HCT116 (cell line): ENCODE measurements at regions not wholly inside any gene's neighbourhood (a gene's known extent, or its start where the extent isn't known, plus 50 kb on each side); places are given as distances from the start of the nearest gene placed in this dataset.

ENCODE experiments used
- ATAC-seq: fragments of 200-7000 bp; cut with Tn5 transposase; 2 replicates; pipeline ENCODE4 v1.9.1; 2020; ENCODE audit warnings: mild to moderate bottlenecking, moderate library complexity
- BruUV-seq: library from RNA; stranded (reverse); fragments of 400-500 nt; replicated peaks from 2 replicates; lab custom pipeline; 2021; lab: Mats Ljungman, UMichigan
- CTCF ChIA-PET: fragments of 300-600 bp; sonication (Branson Sonifier 250); formaldehyde crosslinking; loops from one replicate; lab custom pipeline; 2021; ENCODE audit warnings: antibody characterized with exemption; lab: Charles Lee
- POLR2A ChIA-PET: fragments of 300-600, 350-600 bp; sonication (Branson Sonifier 250); formaldehyde crosslinking; loops from one replicate; lab custom pipeline; 2021; ENCODE audit warnings: antibody characterized with exemption; lab: Charles Lee
- RAD21 ChIA-PET, 2 experiments: fragments of 300-600 bp; sonication (Branson Sonifier 250); formaldehyde crosslinking; loops; one replicate each; lab custom pipeline; 2023; ENCODE audit warnings: low total read pairs in 2 of 2; ENCODE audit not compliant: uncharacterized antibody in 2 of 2, unreplicated experiment in 2 of 2, low non-redundant PET in 1 of 2; lab: Charles Lee
- DNase-seq: peaks from one replicate; pipeline ENCODE4 v3.0.0-alpha.2; 2010; ENCODE audit warnings: low read depth, low spot score
- H2AFZ ChIP-seq: fragments of 200-600 bp; shearing (Covaris generic), sonication (generic); 2 replicates; pipeline ENCODE4 v1.6.1; 2017; ENCODE audit warnings: low read depth, mixed run types, mixed read lengths, antibody characterized with exemption, low read length; ENCODE audit not compliant: poor library complexity, severe bottlenecking
- H3K27ac ChIP-seq: 2 replicates; pipeline ENCODE4 v1.5.1; 2012; ENCODE audit warnings: low read depth, low read length
- H3K27me3 ChIP-seq: fragments of 200-600 bp; sonication (generic); 2 replicates; pipeline ENCODE4 v1.6.1; 2016; ENCODE audit warnings: mixed run types, low read length, mixed read lengths; ENCODE audit not compliant: insufficient read depth
- H3K36me3 ChIP-seq, 2 experiments: fragments of 200-500 bp in 1 of 2; fragments of 200-600 bp in 1 of 2; sonication (Bioruptor generic) in 1 of 2; sonication (generic) in 1 of 2; 2 replicates each; pipeline versions ENCODE4 v1.5.1 to v1.6.1; 2014 to 2016; ENCODE audit warnings: low read length in 2 of 2, inconsistent platforms in 1 of 2, mixed read lengths in 1 of 2, mixed run types in 1 of 2; ENCODE audit not compliant: insufficient read depth in 2 of 2, control insufficient read depth in 1 of 2
- H3K4me1 ChIP-seq, 2 experiments: fragments of 200-600 bp in 1 of 2; sonication (generic) in 1 of 2; 2 replicates each; pipeline versions ENCODE4 v1.5.1 to v1.6.1; 2012 to 2017; ENCODE audit warnings: low read length in 2 of 2, inconsistent platforms in 1 of 2, mild to moderate bottlenecking in 1 of 2, mixed read lengths in 1 of 2, mixed run types in 1 of 2, moderate library complexity in 1 of 2; ENCODE audit not compliant: insufficient read depth in 2 of 2, control insufficient read depth in 1 of 2
- H3K4me2 ChIP-seq: fragments of 200-600 bp; sonication (generic); 2 replicates; pipeline ENCODE4 v1.6.1; 2017; ENCODE audit warnings: mixed run types, low read length, mixed read lengths
- H3K4me3 ChIP-seq, 2 experiments: fragments of 200-600 bp in 1 of 2; sonication (generic) in 1 of 2; replicated peaks in 1 of 2; 2 replicates each; pipeline ENCODE4 v1.5.1; 2011 to 2016; ENCODE audit warnings: low read length in 2 of 2, control low read depth in 1 of 2, low read depth in 1 of 2, mild to moderate bottlenecking in 1 of 2, mixed read lengths in 1 of 2, mixed run types in 1 of 2
- H3K79me2 ChIP-seq: fragments of 200-600 bp; sonication (generic); 2 replicates; pipeline ENCODE4 v1.6.1; 2017; ENCODE audit warnings: mild to moderate bottlenecking, mixed run types, low read length, moderate library complexity, mixed read lengths; ENCODE audit not compliant: insufficient read depth
- H3K9ac ChIP-seq: fragments of 200-600 bp; sonication (generic); 2 replicates; pipeline ENCODE4 v1.6.1; 2016; ENCODE audit warnings: low read length, mixed read lengths
- H3K9me2 ChIP-seq: fragments of 200-600 bp; sonication (generic), shearing (Covaris generic); 2 replicates; pipeline ENCODE4 v1.6.1; 2017; ENCODE audit warnings: mixed run types, mild to moderate bottlenecking, moderate library complexity; ENCODE audit not compliant: insufficient read depth
- H3K9me3 ChIP-seq, 2 experiments: fragments of 200-500 bp in 1 of 2; fragments of 200-600 bp in 1 of 2; sonication (Bioruptor generic) in 1 of 2; sonication (generic) in 1 of 2; 2 replicates each; pipeline ENCODE4 v1.6.1; 2014 to 2017; ENCODE audit warnings: low read length in 2 of 2, mixed read lengths in 2 of 2, inconsistent platforms in 1 of 2, low read depth in 1 of 2, mild to moderate bottlenecking in 1 of 2, mixed run types in 1 of 2, moderate library complexity in 1 of 2; ENCODE audit not compliant: control insufficient read depth in 1 of 2, insufficient read depth in 1 of 2
- H4K20me1 ChIP-seq: fragments of 200-600 bp; sonication (generic), shearing (Covaris generic); 2 replicates; pipeline ENCODE4 v1.6.1; 2017; ENCODE audit warnings: mixed run types, mild to moderate bottlenecking, moderate library complexity; ENCODE audit not compliant: insufficient read depth
- CBX3 ChIP-seq: IDR thresholded peaks from 2 replicates; pipeline ENCODE4 v1.6.1; 2012; ENCODE audit warnings: low read depth
- CEBPB ChIP-seq: IDR thresholded peaks from 2 replicates; pipeline ENCODE4 v1.6.1; 2012; ENCODE audit warnings: low read depth
- EZH2phosphoT487 ChIP-seq: fragments of 200-600 bp; IDR thresholded peaks from 2 replicates; pipeline ENCODE4 v1.6.1; 2018; ENCODE audit warnings: antibody characterized with exemption, borderline replicate concordance
- JUND ChIP-seq: IDR thresholded peaks from 2 replicates; pipeline ENCODE4 v1.6.1; 2012
- POLR2AphosphoS5 ChIP-seq: IDR thresholded peaks from 2 replicates; pipeline ENCODE4 v1.6.1; 2011; ENCODE audit warnings: mild to moderate bottlenecking, low read depth, low read length, moderate library complexity
- intact Hi-C: fragments of 100-400 bp; cut with micrococcal nuclease; formaldehyde crosslinking; loops from 2 replicates; pipeline ENCODE4 v1.10.0; 2022
- TF ChIP-seq, protein P1 (sequence below): IDR thresholded peaks from 2 replicates; pipeline ENCODE4 v1.6.1; 2012

DNA sequence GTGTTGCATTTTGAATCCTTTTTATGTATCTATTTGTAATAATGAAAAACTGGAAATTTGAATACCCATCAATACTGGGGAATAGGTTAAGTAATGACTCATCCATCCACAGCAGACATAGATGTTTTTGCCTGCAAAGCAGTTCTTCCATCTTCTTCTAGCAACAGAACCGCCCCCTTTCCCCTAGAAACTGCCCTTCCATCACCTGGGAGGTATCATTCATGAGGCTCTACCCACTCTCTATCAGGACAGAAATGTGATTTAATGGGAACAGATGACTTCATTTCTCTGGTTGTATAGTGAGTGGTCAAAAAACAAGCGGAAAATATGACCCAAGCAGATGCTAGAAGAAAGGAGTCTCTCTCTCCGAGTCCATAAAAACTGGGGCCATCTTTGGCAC is 532.8 kb downstream of the UQCRFS1 start:
- Histone ChIP-seq H3K4me3 (no peak overlapping the region), H3K36me3 (no peaks in the 10 kb centered on the region), H3K9me2 (no peaks in the 10 kb centered on the region), H3K4me1 (no peaks in the 10 kb centered on the region), H3K27me3 (no peaks in the 10 kb centered on the region), H3K79me2 (no peaks in the 10 kb centered on the region), H3K4me2 (no peak overlapping the region), H3K27ac (no peak overlapping the region), H4K20me1 (no peaks in the 10 kb centered on the region), H2AFZ (no peak overlapping the region), H3K9ac (no peak overlapping the region), H3K9me3 (peaks cover 0 to 12% of the 10 kb centered on the region in 2 experiments; a peak in 2 of 4 replicates)
- ChIA-PET POLR2A (no interaction called here), CTCF (no interaction called here), RAD21 (no interaction called here)
- TF ChIP-seq, protein P1, sequence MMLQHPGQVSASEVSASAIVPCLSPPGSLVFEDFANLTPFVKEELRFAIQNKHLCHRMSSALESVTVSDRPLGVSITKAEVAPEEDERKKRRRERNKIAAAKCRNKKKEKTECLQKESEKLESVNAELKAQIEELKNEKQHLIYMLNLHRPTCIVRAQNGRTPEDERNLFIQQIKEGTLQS: no peak
- TF ChIP-seq CBX3 (no peak), CEBPB (no peak)
- intact Hi-C loops: no loop called here
- no TSS peak for BruUV-seq
- ATAC-seq: no peak
- DNase-seq: no peak

DNA sequence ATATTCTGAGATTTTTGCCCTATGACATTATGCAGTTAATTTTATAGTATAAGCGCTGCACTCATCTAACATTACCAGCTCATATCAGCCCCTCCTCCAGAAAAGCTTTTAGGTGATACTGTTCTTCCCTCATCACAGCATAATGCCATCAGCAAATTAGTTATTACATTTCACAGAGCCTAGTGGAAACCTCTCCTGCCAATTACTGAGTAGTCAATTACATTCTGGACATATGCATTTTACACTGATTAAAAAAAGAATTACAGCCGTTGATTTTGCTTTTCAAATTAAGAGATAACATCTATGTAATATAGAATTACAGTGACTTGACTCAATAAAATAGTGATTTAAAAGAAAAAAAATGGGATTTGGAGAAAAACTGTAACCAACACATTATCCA is 542.1 kb downstream of the UQCRFS1 start:
- Histone ChIP-seq H3K4me2 (no peak overlapping the region), H3K36me3 (no peaks in the 10 kb centered on the region), H3K9me2 (no peaks in the 10 kb centered on the region), H3K9me3 (peaks cover 19 to 29% of the 10 kb centered on the region in 2 experiments; a peak in 2 of 4 replicates), H3K4me1 (no peaks in the 10 kb centered on the region), H3K4me3 (no peak overlapping the region), H4K20me1 (no peaks in the 10 kb centered on the region), H3K27me3 (no peaks in the 10 kb centered on the region), H3K27ac (no peak overlapping the region), H3K79me2 (no peaks in the 10 kb centered on the region), H3K9ac (no peak overlapping the region), H2AFZ (no peak overlapping the region)
- no peak for DNase-seq
- TF ChIP-seq POLR2AphosphoS5 (no peak), JUND (no peak), EZH2phosphoT487 (no peak)
- ChIA-PET POLR2A (no interaction called here), CTCF (no interaction called here), RAD21 (no interaction called here)
- ATAC-seq: no peak
- intact Hi-C loops: no loop called here
- no TSS peak for BruUV-seq
